GOT3 (cell line): ENCODE measurements at regions not wholly inside any gene's neighbourhood (a gene's known extent, or its start where the extent isn't known, plus 50 kb on each side); places are given as distances from the start of the nearest gene placed in this dataset.

Experiments used
- DNase-seq: peaks from one replicate; lab custom pipeline; 2025; ENCODE audit warnings: mixed read lengths; lab: John Stamatoyannopoulos, UW

DNA sequence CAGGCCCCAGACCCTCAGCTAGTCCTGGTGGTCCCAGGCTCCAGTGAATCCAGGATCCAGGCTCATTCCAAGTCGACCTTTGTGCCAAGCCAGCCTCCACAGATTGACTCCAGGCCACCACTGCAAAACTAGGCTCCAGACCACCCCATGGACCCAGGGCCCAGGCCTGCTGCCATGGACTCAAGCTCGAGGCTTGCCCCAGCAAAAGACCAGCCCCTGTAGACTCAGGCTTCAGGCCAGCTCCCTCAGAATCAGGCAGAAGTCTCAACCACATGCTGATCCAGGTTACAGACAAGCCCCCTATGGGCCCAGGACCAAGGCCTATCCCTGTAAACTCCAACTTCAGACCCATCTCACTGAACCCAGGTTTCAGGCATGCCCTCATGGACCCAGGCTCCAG, 692.4 kb downstream of the PCDH19 start:
- DNase-seq: no peak

DNA sequence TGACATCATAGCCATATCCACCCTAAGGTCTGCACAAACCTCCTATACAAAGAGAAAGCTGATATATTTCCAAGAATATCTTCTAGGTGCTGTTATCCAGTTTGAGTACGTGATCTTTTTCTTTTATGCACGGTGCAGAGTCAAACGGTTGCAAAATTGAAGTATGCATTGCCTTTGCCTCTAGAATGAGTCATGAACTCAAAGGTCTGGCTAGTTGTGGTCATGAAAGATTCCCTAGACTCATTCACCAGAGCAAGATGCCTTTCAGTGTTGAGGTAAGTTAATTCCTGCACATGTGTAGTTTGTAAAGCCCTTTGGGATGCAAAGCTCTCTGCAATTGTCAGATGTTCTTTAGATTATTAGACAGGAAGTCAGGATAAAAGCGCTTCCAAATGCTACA, 704.4 kb downstream of the PCDH19 start:
- DNase-seq: no peak

DNA sequence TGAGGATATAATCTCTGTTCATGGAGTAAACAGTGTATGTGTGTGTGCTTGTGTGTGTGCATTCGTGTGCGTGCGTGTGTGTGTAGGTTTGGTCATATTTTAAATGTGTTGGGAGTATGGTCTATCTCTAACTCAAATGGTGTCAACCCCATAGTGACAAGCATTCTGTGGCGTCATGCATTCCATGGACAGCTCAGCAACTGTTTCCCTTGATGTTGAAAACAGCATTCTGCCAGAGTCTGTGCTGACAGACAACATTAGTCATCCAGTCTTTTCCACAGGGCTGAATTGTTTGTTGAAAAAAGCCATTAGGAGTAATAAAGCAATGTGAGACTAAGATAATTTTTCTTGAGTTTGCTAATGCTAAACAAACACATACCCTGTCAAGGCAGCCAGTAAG, 706.6 kb downstream of the PCDH19 start:
- no peak for DNase-seq

DNA sequence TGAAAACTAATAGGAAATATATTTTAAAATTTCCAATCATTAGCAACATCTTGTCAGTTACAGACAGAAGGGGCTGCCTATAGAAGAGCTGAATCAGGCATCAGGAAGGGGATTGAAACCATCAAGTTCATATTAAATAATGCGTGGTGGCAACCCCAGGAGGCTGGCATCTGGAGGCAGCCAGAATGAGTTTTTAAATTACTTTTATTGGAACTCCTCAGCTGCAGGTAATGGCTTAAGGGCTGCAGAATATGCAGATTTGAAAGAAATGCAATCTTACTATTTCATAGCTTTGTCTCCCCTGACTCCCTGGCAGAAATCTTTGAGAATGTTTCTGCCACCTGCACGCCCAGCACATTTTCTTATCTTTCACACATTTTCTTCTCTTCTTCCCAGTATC, 711.6 kb downstream of the PCDH19 start:
- no peak for DNase-seq

DNA sequence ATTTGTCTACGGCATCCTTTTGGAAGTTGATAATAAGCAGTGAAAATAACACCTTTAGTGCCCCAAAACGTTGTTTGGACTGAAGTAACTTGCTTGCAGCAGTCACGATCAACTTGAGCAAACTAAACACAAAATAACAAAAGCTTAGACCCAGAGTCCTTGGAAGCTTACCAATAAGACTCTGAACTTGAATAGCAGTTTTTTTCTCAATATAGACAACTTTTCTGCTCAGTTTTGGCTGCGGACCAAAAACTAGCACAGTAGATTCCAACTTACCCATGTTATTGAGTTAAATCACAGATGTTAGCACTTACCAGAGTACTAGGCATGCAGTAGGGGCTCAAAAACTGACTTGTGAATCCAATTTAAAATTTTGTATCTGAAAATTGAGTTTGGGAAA, 746.9 kb downstream of the PCDH19 start:
- DNase-seq: no peak

DNA sequence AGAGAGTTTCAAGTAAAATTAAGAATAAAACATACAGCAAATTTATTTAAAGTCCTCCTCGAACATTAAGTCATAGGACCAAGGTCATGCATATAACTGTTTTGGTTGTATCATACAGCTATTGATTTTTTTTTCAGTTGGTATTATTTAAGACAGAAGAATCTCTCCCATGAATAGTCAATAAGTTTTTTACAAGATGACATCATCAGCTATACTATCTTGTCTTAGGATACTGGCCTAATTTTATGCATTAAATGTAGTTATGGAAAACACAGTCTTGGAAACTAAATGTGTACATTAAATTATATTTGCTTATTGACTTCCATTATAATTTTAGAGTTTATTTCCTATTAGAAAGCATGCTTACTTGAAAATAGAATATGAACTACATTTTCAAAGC, 755.9 kb downstream of the PCDH19 start:
- no peak for DNase-seq

DNA sequence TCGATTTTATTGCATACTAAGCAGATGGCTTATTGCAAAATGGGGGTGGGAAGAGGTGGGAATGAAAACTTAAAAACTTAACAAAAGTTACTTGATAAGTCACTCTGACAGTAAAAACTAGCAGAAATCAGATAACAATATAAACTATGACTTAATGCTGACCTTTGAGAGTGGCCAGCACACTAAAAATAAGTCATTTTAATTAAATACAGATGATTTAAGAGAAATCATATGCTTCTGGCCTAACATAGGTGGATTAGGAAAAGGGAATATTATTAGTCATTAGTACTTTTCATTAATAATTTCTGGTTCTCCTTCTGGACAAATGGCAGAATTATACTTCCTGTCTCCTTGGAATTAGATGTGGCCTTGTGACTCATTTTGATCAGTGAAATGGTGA, 756.7 kb downstream of the PCDH19 start:
- DNase-seq: no peak

DNA sequence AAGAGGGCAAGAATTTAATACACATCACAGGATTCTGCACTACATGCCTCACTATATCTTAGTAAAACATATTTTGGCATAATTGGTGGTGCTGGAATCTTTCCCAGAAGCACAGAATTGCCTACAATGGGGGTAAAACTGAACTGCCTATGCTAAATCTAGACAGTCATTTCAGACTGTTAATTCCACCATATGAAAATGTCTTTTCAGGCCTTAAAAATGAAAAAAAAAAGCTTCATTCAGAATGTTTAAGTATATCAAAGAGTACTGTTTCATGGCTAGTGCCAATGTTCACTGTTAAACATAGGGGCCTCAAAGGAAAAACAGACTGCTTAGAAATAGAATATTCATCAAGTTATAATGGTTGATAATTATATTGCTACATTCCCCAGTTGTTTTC, 797.0 kb downstream of the PCDH19 start:
- DNase-seq: no peak

DNA sequence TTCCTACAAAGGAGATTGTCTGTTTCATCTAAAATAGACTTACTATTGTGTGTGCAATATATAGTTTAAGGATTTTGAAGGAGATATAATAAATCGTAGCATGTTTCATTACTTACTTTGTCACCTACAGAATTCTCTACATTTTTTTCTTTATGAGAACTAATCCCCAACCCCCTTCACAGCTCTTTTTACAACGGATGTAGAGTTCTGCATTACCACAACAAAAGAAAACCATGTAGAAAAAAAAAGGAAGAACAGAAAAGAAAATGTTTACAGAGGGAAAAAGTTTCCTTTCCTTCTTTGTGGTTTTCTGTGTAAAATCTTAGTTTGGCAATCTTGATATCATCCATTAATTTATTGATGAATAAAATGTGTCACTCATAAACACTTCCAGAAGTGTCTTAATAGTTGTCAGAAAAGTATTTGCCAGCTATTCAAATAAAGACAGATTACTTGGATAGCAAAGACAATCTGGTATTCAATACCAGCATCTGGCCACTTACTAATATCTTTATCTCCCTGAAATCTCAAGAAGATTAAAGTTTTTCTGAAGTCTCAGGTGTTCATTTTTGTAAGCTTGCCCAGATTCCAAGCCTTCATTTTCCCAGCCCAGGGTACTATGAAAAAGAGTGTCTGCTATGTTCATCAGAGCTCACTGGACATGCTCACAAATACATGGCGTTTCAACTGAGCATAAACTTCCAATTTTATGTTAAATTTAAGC, 806.8 kb downstream of the PCDH19 start:
- DNase-seq: no peak

DNA sequence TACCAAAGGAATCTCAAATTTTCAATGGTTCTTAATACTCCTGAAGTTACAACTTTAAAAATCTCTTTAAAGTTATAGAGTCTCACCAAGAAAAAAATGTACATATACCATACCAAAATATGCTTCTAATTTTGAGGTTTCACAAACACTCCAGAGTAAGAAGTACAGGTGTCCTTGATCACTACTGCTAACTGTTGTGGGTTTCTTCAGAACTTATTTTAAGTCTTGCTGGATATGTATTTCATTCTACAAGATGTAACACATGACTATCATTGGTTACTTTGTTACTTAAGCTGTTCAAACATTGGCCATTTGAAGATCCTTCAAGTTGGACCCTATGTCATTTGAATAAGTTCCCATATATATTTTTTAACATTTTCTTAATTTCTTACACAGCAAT, 808.0 kb downstream of the PCDH19 start:
- no peak for DNase-seq

DNA sequence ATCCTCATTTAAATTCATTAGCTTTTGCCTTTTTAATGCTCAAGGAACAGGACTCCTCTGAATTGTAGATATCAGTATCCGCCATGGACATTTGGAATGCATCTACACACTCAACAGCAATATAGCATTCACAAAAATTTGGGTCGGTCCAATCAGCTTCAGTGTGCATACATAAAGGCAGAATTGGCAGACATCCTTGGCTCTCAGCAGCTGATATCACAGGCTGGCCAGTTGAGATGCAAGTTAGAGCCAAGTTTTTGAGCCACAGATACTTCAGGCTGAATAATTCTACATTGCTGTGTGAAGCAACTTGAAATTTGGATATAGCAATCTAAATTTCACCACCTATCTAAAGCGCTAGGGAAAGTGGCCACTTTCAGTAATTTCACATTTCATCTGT, 821.1 kb downstream of the PCDH19 start:
- no peak for DNase-seq

DNA sequence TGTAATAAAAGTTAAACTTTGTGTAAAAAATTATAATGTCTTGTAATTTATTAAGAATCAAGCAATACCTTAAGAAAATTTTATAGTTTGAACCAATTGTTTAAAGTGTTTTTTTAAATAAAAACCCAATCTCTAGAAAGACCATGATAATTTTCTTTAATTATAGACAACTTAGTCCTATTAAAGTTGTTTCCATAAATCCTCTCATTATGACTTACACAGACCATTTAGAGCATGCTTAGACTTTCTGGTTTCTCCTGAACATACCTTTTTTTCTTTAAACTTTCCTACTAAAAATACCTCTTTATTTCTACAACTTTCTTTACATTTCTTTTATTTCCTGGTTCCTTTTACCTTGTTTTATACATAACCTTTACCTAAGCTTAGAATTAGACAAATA, 837.4 kb downstream of the PCDH19 start:
- no peak for DNase-seq

DNA sequence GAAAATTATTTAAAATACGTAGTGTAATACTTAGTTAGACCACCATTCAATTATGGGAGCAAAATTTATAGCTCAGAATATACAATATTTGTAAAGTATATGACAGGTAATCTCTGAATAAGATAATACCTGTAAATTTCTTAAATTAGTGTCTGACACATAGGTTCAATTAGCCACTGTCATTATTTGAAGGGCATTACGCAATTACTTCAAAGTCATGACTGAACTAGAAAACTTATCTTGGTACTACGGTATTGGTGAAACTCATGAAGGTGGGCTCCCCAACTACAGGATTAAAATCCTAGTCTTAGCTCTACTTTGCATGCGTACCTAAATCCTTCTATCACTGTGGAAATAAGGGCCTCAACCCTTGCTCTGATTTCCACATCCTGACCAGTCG, 860.7 kb downstream of the PCDH19 start:
- no peak for DNase-seq

DNA sequence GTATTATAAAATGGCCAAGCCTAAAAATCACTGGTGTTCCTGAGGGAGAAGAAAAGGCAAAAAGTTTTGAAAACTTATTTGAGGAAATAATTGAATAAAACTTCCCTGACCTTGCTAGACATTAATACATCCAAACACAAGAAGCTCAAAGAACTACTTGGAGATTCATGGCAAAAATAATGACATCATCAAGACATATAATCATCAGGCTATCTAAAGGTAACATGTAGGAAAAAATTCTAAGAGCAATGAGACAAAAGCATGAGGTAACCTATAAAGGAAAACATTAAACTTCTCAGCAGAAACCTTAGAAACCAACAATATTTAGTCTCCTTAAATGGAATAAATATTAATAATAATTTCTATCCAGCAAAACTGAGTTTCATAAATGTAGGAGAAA, 887.6 kb downstream of the PCDH19 start:
- no peak for DNase-seq

DNA sequence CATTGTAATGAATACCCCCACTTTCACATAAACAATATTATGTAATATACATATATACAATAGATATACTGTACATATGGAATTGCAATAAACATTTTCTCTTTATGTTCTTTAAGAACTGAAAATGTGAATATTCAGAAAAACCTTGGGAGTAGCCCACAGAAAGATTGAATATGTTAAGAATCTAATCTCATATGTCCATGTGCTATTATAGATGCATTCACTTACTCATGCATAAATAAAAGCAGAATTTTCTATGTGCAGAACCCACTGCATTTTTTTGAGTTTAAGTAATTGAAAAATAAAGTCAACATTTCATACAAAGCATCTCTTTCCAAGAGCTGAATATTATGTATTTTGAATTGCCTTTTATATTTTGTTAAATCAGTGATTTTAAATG, 902.3 kb downstream of the PCDH19 start:
- DNase-seq: no peak

DNA sequence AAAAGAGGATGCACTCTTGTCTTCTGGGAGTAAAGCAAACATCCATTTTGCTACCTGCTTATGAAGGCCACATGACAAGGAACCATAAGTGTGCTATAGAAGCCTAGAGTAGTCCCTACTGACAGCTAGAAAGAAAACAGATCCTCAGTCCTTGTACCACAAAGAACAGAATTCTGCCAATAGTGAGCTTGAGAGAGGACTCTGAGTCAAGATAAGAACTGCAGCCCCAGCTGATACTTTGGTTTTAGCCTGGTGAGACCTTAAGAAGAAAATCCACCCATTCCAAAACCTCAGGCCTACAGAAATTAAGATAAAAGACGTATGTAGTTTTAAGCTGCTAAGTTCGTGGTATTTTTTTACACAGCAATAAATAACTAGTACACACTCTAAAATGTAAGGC, 914.6 kb downstream of the PCDH19 start:
- no peak for DNase-seq

DNA sequence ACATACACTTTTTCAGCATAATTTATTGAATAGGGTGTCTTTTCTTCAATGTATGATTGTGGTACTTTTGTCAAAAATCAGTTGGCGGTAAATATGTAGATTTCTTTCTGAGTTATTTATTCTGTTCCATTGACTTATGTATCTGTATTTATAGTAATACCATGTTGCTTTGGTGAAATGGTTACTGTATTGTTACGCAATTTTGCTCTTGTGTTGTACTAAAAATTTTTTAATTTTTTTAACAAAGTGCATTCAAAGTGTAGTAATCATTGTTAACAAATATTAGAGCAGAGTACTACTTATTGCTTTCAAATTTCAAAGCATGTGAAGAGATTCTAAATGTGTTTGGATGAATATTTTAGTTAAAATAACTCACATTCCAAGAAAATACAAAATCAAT, 915.4 kb downstream of the PCDH19 start:
- DNase-seq: no peak

DNA sequence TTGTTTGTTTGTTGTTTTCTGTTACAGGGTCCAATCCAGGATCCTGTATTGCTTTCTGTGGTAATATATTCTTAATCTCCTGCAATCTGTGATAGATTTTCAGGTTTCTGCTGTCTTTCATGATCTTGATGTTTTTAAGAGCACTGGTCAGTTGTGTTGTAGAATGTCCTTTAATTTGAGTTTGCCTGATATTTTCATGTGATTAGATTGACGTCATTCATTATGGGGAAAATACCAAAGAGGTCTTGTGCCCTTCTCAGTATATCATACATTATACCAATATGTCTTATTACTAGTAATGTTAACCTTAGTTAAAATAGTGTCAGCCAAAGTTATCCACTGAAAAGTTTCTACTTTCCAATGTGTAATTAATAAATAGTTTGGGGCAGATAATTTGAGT, 929.3 kb downstream of the PCDH19 start:
- DNase-seq: no peak

DNA sequence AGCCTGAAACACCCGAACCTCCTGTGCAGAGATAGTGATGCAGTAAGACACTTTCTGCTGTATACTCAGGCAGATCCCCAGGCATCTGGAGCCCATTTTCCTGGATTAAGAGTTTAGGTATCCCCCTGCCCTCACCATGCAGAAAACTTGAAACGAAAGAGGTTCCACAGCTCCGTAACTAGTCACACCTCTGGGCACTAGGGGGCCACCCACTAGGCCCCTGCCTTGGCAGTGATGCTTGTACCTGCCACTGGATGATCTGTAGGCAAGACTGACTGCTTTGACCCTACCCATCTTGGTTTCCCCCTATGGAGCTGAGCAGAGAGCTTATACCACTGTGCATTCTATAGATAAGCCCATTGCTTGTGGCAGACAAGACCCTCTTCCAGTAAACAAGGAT, 940.6 kb downstream of the PCDH19 start:
- DNase-seq: no peak

DNA sequence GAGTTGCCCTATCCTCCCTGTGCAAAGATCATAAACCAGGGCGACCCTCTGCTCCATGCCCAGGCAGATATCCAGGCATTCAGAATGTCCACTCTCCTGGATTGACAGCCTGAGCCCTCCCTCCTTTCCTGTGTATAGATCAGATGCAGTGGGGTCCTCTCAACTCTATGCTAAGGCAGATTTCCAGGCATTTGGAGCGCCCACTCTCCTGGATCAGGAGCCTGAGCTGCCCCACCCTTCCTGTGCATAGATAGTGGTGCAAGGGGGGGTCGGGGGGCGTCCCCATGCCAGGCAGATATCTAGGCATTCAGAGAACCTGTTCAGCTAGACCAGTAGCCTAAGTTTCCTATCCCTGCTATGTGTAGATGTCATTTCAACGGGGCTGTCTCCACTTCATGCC, 941.1 kb downstream of the PCDH19 start:
- DNase-seq: no peak

DNA sequence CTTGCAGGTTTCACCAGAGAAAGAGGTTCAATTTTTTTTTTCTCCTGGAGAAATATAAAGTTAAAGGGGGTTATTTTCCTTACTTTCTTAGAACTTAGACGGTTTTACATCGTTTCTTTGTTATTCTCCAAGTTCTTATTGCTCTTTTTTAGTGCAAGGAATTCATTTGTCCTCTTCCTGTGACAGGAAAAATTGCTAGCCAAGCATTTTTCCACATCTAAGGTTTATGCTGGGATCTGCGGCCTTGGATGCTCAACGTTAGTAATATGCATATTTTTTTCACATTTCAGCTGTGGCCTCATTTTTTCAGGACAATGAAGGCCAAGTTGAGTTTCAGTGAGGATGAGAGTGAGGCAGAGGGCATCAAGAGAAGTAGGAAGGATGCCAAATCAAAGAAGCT, 948.9 kb downstream of the PCDH19 start:
- no peak for DNase-seq

DNA sequence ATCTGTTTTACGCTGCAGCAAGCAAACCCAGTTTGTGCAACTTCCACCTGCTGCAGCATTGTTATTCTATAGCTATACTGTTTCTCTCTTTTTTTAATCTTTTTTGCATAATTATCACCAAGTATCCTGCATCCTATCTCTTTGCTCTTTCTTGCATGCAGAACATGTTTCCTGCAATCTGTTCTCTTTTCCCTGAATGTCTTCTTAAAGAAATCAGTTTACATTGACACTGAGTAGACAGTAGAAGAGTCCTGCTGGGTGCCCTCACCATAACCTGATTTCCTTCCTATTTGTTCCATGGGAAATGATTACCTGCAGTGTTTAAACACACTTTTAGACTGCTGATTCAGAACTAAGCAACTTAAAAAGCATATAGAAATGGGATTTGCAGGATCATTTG, 964.7 kb downstream of the PCDH19 start:
- no peak for DNase-seq

DNA sequence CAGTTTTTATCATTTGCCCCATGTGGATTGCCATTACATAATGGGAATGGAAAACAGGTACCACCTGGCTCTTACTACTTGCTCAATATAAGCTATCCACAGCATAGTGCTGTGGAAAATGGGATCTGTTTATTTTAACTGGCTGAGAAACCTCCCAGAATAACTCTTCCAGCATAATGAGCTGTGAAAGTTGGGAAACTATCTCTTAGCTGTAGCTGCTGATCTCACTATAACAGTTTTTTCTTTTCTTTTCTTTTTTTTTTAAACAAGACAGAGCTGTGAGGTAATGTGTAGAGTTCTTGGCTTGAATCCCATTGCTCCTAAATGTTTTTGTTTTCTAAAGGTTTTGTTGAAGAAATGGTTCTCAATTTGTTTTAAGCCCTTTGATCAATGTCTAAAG, 988.3 kb downstream of the PCDH19 start:
- DNase-seq: no peak

DNA sequence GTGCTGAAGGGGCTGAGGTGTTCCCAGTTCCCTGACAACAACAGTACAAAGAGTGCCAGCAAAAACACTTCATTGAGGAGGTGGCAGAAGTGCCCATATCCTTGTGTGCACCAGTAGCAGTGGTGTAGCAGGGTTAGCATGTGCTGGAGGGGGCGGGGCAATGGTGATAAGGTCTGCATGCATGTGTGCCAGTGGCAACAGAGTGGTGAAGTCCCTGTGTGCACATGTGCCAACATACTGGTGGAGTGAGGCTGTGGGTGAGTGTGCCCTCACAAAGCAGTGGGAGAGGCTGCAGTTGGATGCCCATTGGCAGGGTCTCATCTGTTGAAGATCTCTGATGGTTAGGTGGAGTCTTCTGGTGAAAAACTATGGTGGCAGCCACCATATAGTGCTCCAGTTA, 994.6 kb downstream of the PCDH19 start:
- no peak for DNase-seq

DNA sequence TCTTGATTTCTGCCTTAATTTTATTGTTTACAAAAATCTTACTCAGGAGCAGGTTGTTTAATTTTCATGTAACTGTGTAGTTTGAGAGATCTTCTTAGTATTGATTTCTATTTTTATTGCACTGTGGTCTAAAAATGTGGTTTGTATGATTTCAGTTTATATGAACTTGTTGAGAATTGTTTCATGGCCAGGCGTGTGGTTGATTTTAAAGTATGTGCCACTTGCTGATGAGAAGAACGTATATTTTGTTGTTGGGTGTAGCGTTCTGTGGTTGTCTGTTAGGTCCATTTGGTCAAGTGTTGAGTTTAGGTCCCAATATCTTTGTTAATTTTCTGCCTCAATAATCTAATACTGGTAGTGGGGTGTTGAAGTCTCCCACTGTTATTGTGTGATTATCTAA, 996.8 kb downstream of the PCDH19 start:
- DNase-seq: no peak
